Astrocyte (in vitro differentiated cells and primary cell): ENCODE measurements at regions not wholly inside any gene's neighbourhood (a gene's known extent, or its start where the extent isn't known, plus 50 kb on each side); places are given as distances from the start of the nearest gene placed in this dataset.

ENCODE experiments used
- CTCF ChIP-seq: IDR thresholded peaks from 2 replicates; pipeline ENCODE4 v1.5.1; 2011; ENCODE audit warnings: low read depth, mild to moderate bottlenecking, inconsistent platforms, low read length, moderate library complexity; ENCODE audit not compliant: insufficient read depth
- EZH2 ChIP-seq: IDR thresholded peaks from 2 replicates; pipeline ENCODE4 v1.6.1; 2012; ENCODE audit warnings: mild to moderate bottlenecking, low read length, inconsistent platforms; ENCODE audit not compliant: insufficient read depth

- no peak for TF ChIP-seq EZH2
- no peak for TF ChIP-seq CTCF
Measured at GRCh38 chr14:80315681-80316080, 104.4 kb upstream of the DIO2 start.
